GM18507 (cell line): ENCODE measurements at regions not wholly inside any gene's neighbourhood (a gene's known extent, or its start where the extent isn't known, plus 50 kb on each side); places are given as distances from the start of the nearest gene placed in this dataset.
"Not testable (repeated sequence)": the region's sequence is repeated elsewhere in the genome, so short reads cannot be mapped to it uniquely, and the experiment has no call there.

Source experiments
- DNase-seq: peaks from one replicate; pipeline ENCODE4 v3.0.0; 2011; ENCODE audit warnings: low read depth; ENCODE audit not compliant: insufficient read length; ENCODE audit errors: extremely low spot score
- FAIRE-seq: peaks from 2 replicates; lab custom pipeline; 2011; peaks lifted over from hg19 to GRCh38; lab: Jason Lieb, UNC

GRCh38 chr5:67636850-67637524, 440.4 kb upstream of the CD180 start:
- no peak for FAIRE-seq
- no peak for DNase-seq

DNA sequence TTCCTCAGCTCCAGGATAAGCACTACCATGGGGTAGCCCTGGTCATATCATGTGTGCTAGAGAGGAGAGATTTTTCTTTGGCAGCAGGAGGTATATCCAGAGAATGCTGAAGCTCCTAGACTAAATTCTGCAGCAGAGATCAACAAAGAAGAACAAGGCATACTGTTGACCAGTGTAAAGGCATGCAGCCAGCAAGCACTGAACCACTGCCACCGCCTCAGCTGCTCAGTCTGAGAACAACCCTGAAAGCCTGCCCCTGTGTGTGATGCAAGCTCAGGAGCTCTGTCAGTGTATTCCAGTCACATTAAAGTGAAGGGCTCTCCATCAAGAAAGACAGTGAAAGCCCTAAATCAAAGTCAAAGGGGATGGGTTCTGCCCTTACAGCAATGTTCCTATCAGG, 439.5 kb upstream of the CD180 start:
- FAIRE-seq (no peak), DNase-seq (no peak)

GRCh38 chr5:67627079-67627478, 430.5 kb upstream of the CD180 start:
- not testable (repeated sequence) for FAIRE-seq, DNase-seq

DNA sequence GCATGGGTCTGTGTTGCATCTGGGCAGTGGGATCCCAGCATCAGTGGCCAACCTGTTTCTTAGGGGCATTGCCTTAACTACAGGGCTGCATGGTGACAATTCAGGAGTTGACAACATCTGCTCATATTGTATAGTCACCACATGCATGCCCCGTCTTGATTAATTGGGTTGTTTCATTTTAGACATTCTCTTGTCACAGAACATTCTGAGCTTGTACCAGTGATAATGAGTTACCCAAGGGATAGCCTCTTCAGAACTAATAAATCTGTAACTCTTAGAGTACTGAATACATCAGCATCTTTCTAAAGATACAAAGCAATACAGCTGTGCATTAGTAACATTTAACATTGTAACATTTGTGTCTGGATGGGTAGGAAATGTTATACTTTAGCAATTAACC, 426.5 kb upstream of the CD180 start:
- FAIRE-seq (no peak), DNase-seq (no peak)

- DNase-seq: no peak
- no peak for FAIRE-seq
These were observed 424.1 kb upstream of the CD180 start for GRCh38 chr5:67620424-67621397.

DNA sequence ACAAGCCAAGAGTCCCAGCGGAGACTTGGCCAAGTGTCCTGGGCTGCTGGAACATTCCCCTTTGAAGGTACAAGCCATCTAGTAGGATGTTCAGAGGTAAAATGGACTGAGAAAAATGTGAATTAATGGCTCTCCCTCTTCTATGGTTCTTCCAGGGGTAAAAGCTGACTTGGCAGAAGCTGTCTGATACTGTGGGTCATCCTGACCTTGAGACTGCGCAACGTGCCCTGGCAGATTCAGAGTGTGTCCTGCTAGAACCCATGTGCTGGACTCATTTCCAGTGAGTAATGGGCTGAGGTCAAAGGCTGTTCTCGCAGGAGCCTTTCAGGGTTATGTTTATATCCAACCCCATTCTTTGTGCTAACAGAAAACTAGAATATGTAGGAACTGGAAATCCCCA, 423.0 kb upstream of the CD180 start:
- DNase-seq: no peak
- FAIRE-seq: no peak

- no peak for FAIRE-seq
- no peak for DNase-seq
These were observed 422.6 kb upstream of the CD180 start for GRCh38 chr5:67619235-67619634.

- DNase-seq (no peak), FAIRE-seq (no peak)
These were observed 420.5 kb upstream of the CD180 start for GRCh38 chr5:67617051-67617450.

DNA sequence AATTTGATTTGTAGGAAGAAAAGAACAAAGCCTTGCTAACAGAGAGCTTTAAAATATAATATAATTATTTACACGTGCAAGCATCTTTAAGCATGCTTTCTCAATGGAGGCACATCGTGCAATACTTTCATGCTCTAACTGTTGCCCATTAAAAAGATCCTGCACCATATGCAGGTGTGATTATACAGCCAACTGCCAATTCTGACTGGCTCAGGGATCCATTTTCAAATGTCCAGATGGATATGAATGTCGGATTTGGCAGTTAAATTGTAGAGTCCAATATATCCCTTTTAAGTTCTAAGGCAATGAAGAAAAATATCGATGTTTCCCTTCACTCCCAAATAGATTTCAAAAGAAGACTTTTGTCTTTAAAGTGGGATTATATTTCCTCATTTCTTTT, 416.4 kb upstream of the CD180 start:
- DNase-seq: no peak
- no peak for FAIRE-seq

- DNase-seq: no peak
- no peak for FAIRE-seq
These were observed 413.8 kb upstream of the CD180 start for GRCh38 chr5:67610186-67610912.

GRCh38 chr5:67607958-67608357, 411.4 kb upstream of the CD180 start:
- DNase-seq (no peak), FAIRE-seq (no peak)

DNA sequence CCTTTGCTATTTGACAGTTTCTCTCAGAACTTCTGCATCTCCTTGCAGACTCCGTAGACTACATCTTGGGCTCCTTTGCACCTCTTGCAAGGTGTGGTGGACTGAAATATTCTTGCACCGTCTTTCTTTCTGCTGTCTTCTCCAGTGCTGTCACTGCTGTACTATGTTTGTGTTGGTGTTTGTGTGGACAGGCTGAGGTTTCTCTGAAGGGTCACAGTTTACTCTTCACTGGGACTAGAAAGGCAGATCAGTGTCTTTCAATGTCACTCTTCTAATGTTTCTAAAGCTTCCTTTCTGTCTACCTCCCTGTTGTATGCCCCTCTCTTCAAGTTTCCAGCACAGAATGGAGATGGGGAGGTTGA, 410.0 kb upstream of the CD180 start:
- FAIRE-seq (no peak), DNase-seq (no peak)

DNA sequence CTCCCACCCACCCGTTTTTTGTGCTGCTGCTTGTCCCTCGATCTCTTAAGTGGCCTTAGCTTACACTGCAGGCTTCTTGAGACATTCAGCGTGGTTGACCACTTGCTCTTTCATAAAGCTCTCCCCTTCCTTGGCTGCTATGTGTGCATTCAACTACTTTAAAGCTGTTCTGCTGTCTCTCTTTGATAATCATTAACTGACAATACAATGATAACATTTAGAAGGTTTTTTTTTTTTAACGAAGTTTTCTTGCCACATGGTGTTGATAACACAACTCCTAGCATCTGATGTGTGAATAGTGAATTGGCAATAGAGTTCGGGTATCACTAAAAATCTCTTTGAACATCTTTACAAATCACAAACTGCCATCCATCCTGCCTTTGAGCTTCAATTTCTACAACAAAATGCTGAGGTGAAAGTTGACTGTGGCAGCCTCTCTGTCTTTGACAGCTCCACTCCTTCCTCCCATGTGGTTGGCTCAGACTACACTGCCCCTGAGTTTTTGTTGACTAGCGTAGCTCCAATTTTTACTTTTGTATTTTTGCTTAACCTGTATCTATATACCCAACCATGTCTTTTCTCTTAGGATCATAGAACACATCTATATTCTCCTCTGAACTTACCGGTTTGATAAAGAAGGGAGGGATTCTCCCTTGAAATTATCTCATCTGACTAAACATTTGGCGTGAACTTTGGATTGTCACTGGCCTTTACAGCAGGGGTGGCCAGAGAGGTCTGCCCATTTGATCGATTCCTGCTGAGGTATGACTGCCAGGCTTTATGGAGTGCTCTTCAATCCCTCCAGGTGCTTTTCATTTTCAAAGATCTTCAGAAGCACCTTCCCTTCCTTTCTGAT, 409.4 kb upstream of the CD180 start:
- FAIRE-seq (no peak), DNase-seq (no peak)

GRCh38 chr5:67591491-67591890, 394.9 kb upstream of the CD180 start:
- FAIRE-seq (no peak), DNase-seq (no peak)

DNA sequence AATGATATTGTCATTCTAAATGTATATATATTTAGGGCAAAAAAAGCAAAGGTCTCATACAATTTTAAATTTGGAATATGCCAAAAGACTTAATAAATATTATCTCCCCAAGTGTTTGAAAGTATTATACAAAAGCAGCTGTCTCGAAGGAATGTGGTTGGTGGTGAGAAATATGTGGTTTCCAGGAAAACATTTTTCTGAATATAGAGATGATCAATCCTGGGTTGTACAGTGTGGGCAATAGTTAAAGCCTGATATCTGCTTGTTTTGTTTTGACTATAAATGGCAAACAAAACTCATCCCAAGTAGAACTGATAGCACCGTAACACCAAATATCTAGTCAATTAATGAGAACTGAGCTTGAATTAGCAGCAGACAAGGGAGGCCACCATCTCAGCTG, 391.8 kb upstream of the CD180 start:
- FAIRE-seq: no peak
- DNase-seq: no peak

DNA sequence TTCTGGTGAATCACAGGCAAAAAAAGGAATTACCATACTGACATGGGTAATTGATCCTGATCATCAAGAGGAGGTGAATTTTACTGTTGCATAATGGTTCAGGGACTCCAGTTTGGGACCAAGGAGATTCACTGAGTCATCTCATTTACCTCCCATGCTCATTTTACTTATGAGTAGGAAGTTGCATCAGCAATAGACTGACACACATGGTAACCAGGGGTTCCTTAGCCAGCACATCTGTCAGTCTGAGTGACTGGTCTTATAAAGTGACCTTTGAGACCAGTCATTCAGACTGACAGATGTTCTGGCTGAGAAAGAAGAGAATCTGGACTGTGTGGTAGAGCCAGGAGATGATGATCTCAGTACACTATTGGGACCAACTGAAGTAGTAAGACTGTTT, 384.6 kb upstream of the CD180 start:
- FAIRE-seq (no peak), DNase-seq (no peak)

DNA sequence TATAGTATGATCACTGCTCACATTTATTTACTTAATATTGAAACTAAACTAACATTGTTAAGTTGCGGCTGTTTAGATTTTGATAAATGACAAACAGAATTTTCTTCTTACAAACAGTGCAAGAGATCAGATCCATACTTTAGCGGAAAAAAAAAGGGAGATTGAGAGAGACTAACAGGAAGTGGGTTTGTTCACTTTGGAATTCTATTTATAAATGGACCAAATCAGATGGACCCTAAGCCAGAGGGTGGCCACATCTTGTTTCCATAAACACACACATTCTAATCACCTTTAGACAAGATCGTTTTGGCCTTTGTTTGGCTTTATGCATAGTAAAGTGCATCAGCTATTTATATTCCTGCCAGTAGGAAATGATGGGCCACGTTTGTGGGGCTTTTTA, 381.4 kb upstream of the CD180 start:
- DNase-seq (no peak), FAIRE-seq (no peak)

DNA sequence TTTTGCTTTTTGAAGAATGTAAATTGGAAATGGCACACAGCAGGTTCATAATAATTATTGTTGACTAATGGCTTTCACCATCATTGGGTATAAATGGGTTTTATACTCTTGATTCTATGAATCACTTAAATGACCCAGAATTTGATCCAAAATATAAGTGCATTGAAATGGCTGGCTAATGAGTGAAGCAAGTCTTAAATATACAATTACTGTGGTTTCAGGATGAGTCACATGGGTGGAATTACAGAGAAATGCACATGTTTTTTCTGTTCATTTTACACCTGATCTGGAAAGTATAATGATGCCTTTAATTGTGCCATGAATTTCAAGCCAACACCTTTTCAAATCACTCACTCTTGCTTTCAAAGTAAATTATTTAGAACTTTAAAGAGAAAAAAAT, 380.8 kb upstream of the CD180 start:
- FAIRE-seq (no peak), DNase-seq (no peak)

- FAIRE-seq: no peak
- DNase-seq: no peak
These were observed 379.5 kb upstream of the CD180 start for GRCh38 chr5:67576112-67576511.

DNA sequence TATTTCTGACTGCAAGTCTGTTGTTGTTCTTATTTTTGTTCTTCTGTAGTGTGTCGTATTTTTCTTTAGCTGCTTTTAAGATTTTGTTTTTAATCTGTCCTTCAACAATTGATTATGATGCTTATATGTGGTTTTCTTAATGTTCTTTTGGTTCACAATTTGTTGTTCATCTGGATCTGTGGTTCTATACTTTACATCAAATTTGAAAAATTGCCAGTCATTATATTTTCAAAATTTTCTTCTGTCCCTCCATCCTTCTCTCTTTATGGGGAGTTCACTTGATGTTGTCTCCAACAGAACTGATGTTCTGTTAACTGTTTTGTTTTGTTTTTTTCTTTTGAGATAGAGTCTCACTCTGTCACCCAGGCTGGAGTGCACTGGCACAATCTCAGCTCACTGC, 378.5 kb upstream of the CD180 start:
- DNase-seq: no peak
- no peak for FAIRE-seq
